ENCODE measurements at regions not wholly inside any gene's neighbourhood (a gene's known extent, or its start where the extent isn't known, plus 50 kb on each side); places are given as distances from the start of the nearest gene placed in this dataset.
"Not testable (repeated sequence)": the region's sequence is repeated elsewhere in the genome, so short reads cannot be mapped to it uniquely, and the experiment has no call there.

- Histone ChIP-seq H3K4me3 (ENCODE audit: insufficient read depth, low read depth, low read length, poor library complexity, severe bottlenecking) (no peak overlapping the region), H3K27me3 (replicated peaks; ENCODE audit: control insufficient read depth, insufficient read depth, low read length, poor library complexity, severe bottlenecking) (no peaks in the 10 kb centered on the region), H3K9me3 (ENCODE audit: control insufficient read depth, low read length) (no peaks in the 10 kb centered on the region), H3K4me1 (ENCODE audit: control insufficient read depth, insufficient read depth, low read length, poor library complexity, severe bottlenecking) (no peaks in the 10 kb centered on the region), H3K27ac (ENCODE audit: insufficient read depth, low read length, poor library complexity, severe bottlenecking) (no peak overlapping the region), H3K36me3 (ENCODE audit: control insufficient read depth, insufficient read depth, low read length) (no peaks in the 10 kb centered on the region)
- DNase-seq = no peak
Measured at GRCh38 chr12:127133675-127134335, 1133.2 kb upstream of the TMEM132C start.

GRCh38 chr12:127140864-127141484, 1126.0 kb upstream of the TMEM132C start:
- H3K4me1 ChIP-seq (ENCODE audit: control insufficient read depth, insufficient read depth, low read length, poor library complexity, severe bottlenecking); H3K36me3 ChIP-seq (ENCODE audit: control insufficient read depth, insufficient read depth, low read length); H3K4me3 ChIP-seq (ENCODE audit: insufficient read depth, low read depth, low read length, poor library complexity, severe bottlenecking); DNase-seq; H3K9me3 ChIP-seq (ENCODE audit: control insufficient read depth, low read length); H3K27ac ChIP-seq (ENCODE audit: insufficient read depth, low read length, poor library complexity, severe bottlenecking); H3K27me3 ChIP-seq (replicated peaks; ENCODE audit: control insufficient read depth, insufficient read depth, low read length, poor library complexity, severe bottlenecking): not testable (repeated sequence)

GRCh38 chr12:127143020-127143419, 1124.0 kb upstream of the TMEM132C start:
- Histone ChIP-seq H3K4me1 (ENCODE audit: control insufficient read depth, insufficient read depth, low read length, poor library complexity, severe bottlenecking) (no peaks in the 10 kb centered on the region), H3K27me3 (replicated peaks; ENCODE audit: control insufficient read depth, insufficient read depth, low read length, poor library complexity, severe bottlenecking) (no peaks in the 10 kb centered on the region), H3K9me3 (ENCODE audit: control insufficient read depth, low read length) (no peaks in the 10 kb centered on the region), H3K36me3 (ENCODE audit: control insufficient read depth, insufficient read depth, low read length) (no peaks in the 10 kb centered on the region), H3K27ac (ENCODE audit: insufficient read depth, low read length, poor library complexity, severe bottlenecking) (no peak overlapping the region), H3K4me3 (ENCODE audit: insufficient read depth, low read depth, low read length, poor library complexity, severe bottlenecking) (no peak overlapping the region)
- DNase-seq = no peak

GRCh38 chr12:127144770-127145169, 1122.2 kb upstream of the TMEM132C start:
- DNase-seq = no peak
- H3K27me3 ChIP-seq (replicated peaks; ENCODE audit: control insufficient read depth, insufficient read depth, low read length, poor library complexity, severe bottlenecking) = no peaks in the 10 kb centered on the region
- H3K27ac ChIP-seq (ENCODE audit: insufficient read depth, low read length, poor library complexity, severe bottlenecking) = no peak overlapping the region
- no peaks in the 10 kb centered on the region for H3K4me1 ChIP-seq (ENCODE audit: control insufficient read depth, insufficient read depth, low read length, poor library complexity, severe bottlenecking)
- no peaks in the 10 kb centered on the region for H3K9me3 ChIP-seq (ENCODE audit: control insufficient read depth, low read length)
- no peak overlapping the region for H3K4me3 ChIP-seq (ENCODE audit: insufficient read depth, low read depth, low read length, poor library complexity, severe bottlenecking)
- no peaks in the 10 kb centered on the region for H3K36me3 ChIP-seq (ENCODE audit: control insufficient read depth, insufficient read depth, low read length)

- H3K9me3 ChIP-seq (ENCODE audit: control insufficient read depth, low read length) = no peaks in the 10 kb centered on the region
- H3K4me1 ChIP-seq (ENCODE audit: control insufficient read depth, insufficient read depth, low read length, poor library complexity, severe bottlenecking) = no peaks in the 10 kb centered on the region
- no peak overlapping the region for H3K27ac ChIP-seq (ENCODE audit: insufficient read depth, low read length, poor library complexity, severe bottlenecking)
- DNase-seq = no peak
- H3K27me3 ChIP-seq (replicated peaks; ENCODE audit: control insufficient read depth, insufficient read depth, low read length, poor library complexity, severe bottlenecking) = no peaks in the 10 kb centered on the region
- H3K4me3 ChIP-seq (ENCODE audit: insufficient read depth, low read depth, low read length, poor library complexity, severe bottlenecking) = peak overlapping the region; percentile 40
- no peaks in the 10 kb centered on the region for H3K36me3 ChIP-seq (ENCODE audit: control insufficient read depth, insufficient read depth, low read length)
Measured at GRCh38 chr12:127145241-127145928, 1121.6 kb upstream of the TMEM132C start.

GRCh38 chr12:127145929-127146789, 1120.8 kb upstream of the TMEM132C start:
- DNase-seq = peak; percentile 13 to 44 (median 23)
- Histone ChIP-seq H3K4me3 (ENCODE audit: insufficient read depth, low read depth, low read length, poor library complexity, severe bottlenecking) (peak overlapping the region; percentile 40), H3K9me3 (ENCODE audit: control insufficient read depth, low read length) (no peaks in the 10 kb centered on the region), H3K27me3 (replicated peaks; ENCODE audit: control insufficient read depth, insufficient read depth, low read length, poor library complexity, severe bottlenecking) (no peaks in the 10 kb centered on the region), H3K27ac (ENCODE audit: insufficient read depth, low read length, poor library complexity, severe bottlenecking) (no peak overlapping the region), H3K4me1 (ENCODE audit: control insufficient read depth, insufficient read depth, low read length, poor library complexity, severe bottlenecking) (no peaks in the 10 kb centered on the region), H3K36me3 (ENCODE audit: control insufficient read depth, insufficient read depth, low read length) (no peaks in the 10 kb centered on the region)

- no peak overlapping the region for H3K4me3 ChIP-seq (ENCODE audit: insufficient read depth, low read depth, low read length, poor library complexity, severe bottlenecking)
- DNase-seq = no peak
- no peak overlapping the region for H3K27ac ChIP-seq (ENCODE audit: insufficient read depth, low read length, poor library complexity, severe bottlenecking)
- no peaks in the 10 kb centered on the region for H3K9me3 ChIP-seq (ENCODE audit: control insufficient read depth, low read length)
- H3K36me3 ChIP-seq (ENCODE audit: control insufficient read depth, insufficient read depth, low read length) = no peaks in the 10 kb centered on the region
- no peaks in the 10 kb centered on the region for H3K27me3 ChIP-seq (replicated peaks; ENCODE audit: control insufficient read depth, insufficient read depth, low read length, poor library complexity, severe bottlenecking)
- no peaks in the 10 kb centered on the region for H3K4me1 ChIP-seq (ENCODE audit: control insufficient read depth, insufficient read depth, low read length, poor library complexity, severe bottlenecking)
Measured at GRCh38 chr12:127146991-127147718, 1119.8 kb upstream of the TMEM132C start.

GRCh38 chr12:127147724-127148123, 1119.2 kb upstream of the TMEM132C start:
- no peak overlapping the region for H3K27ac ChIP-seq (ENCODE audit: insufficient read depth, low read length, poor library complexity, severe bottlenecking)
- no peak overlapping the region for H3K4me3 ChIP-seq (ENCODE audit: insufficient read depth, low read depth, low read length, poor library complexity, severe bottlenecking)
- DNase-seq = no peak
- H3K9me3 ChIP-seq (ENCODE audit: control insufficient read depth, low read length) = no peaks in the 10 kb centered on the region
- H3K27me3 ChIP-seq (replicated peaks; ENCODE audit: control insufficient read depth, insufficient read depth, low read length, poor library complexity, severe bottlenecking) = no peaks in the 10 kb centered on the region
- no peaks in the 10 kb centered on the region for H3K36me3 ChIP-seq (ENCODE audit: control insufficient read depth, insufficient read depth, low read length)
- H3K4me1 ChIP-seq (ENCODE audit: control insufficient read depth, insufficient read depth, low read length, poor library complexity, severe bottlenecking) = no peaks in the 10 kb centered on the region

- Histone ChIP-seq H3K27ac (ENCODE audit: insufficient read depth, low read length, poor library complexity, severe bottlenecking) (no peak overlapping the region), H3K4me3 (ENCODE audit: insufficient read depth, low read depth, low read length, poor library complexity, severe bottlenecking) (no peak overlapping the region), H3K36me3 (ENCODE audit: control insufficient read depth, insufficient read depth, low read length) (no peaks in the 10 kb centered on the region), H3K27me3 (replicated peaks; ENCODE audit: control insufficient read depth, insufficient read depth, low read length, poor library complexity, severe bottlenecking) (no peaks in the 10 kb centered on the region), H3K4me1 (ENCODE audit: control insufficient read depth, insufficient read depth, low read length, poor library complexity, severe bottlenecking) (no peaks in the 10 kb centered on the region), H3K9me3 (ENCODE audit: control insufficient read depth, low read length) (no peaks in the 10 kb centered on the region)
- DNase-seq = no peak
Measured at GRCh38 chr12:127148318-127148717, 1118.7 kb upstream of the TMEM132C start.

Measured in effector memory CD4-positive, alpha-beta T cell (primary cell).